AG08396 (cell line): ENCODE measurements at regions not wholly inside any gene's neighbourhood (a gene's known extent, or its start where the extent isn't known, plus 50 kb on each side); places are given as distances from the start of the nearest gene placed in this dataset.
"Not testable (repeated sequence)": the region's sequence is repeated elsewhere in the genome, so short reads cannot be mapped to it uniquely, and the experiment has no call there.

Experiments used
- DNase-seq: peaks from one replicate; pipeline ENCODE4 v3.0.0; 2012; ENCODE audit warnings: low spot score, mixed read lengths

DNA sequence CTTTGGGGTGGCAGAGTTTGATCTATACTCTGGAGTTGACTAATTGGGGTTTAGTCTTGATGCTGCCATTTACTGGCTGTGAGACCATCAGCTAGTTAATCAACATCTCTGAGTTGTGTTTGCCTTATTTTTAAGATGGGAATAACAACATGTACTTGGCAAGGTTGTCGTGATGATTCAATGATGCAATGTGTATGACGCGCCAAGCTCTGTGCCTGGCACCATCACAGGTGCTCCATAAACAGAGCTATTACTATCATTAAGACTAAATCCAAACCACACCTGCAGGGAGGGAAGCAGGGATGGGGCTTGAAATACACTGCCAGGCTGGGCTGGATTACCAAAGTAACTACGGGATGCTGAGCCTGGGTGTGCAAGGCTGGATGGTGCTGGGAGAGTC, 60.1 kb upstream of the E2F3 start:
- no peak for DNase-seq

DNA sequence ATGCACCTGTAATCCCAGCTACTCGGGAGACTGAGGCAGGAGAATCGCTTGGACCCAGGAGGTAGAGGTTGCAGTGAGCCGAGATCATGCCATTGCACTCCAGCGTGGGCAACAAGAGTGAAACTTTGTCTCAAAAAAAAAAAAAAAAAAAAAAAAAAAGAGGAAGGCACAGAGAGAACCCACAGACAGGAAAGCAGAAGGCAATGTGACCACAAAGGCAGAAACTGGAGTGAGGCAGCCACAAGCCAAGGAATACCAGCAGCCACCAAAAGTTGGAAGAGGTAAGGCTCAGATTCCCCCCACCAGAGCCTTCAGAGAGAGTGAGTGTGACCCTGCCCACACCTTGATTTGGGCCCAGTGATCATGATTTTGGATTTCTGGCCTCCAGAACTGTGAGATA, 54.7 kb upstream of the E2F3 start:
- not testable (repeated sequence) for DNase-seq

- DNase-seq, result no peak
Observed at GRCh38 chr6:20348041-20348440, 53.6 kb upstream of the E2F3 start.

GRCh38 chr6:20349225-20349624, 52.5 kb upstream of the E2F3 start:
- DNase-seq, result no peak

DNA sequence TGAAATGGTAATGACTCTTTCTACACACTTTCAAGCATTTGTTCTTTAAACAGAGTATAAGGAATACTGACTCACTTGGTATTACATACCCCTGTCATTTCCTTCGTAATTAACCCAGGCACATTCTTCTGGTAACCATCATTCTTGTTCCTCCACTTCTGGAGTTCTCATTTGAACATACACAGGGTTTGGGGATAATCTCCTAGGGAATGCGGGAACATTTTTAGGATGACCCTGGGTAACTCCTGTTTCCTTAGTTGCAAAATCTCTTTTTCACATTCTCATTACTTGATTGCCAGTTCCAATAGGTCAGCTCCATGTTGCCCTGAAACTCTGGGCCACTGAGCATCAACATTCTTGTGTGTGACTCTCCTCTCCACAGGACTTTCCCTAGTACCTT, 51.5 kb upstream of the E2F3 start:
- DNase-seq, result peak; percentile 20

DNA sequence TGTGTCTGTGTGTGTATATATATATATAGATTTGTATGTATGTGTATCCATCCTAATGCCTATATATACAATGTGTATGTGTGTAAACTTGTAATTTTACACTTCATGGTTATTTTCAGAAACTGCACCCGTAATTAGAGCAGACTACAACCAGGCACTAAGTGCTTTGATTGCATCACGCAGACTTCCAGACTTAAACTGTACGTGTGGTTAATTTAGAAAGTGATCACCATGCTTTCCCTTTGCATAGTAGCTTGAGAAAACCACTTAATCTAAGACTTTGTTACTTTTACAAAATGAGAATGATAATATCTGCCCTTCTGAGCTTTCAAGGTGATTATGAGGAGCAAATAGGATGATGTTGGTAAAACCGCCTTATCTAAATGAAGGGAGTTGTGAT, 50.1 kb upstream of the E2F3 start:
- no peak for DNase-seq
